Testis (tissue), 2 donors: ENCODE measurements at regions not wholly inside any gene's neighbourhood (a gene's known extent, or its start where the extent isn't known, plus 50 kb on each side); places are given as distances from the start of the nearest gene placed in this dataset.

ENCODE experiments used
- CTCF ChIP-seq, 3 experiments: fragments of 450-650 bp in 2 of 3; fragments of 200-600 bp in 1 of 3; sonication (generic) in 1 of 3; IDR thresholded peaks; one replicate each; pipeline ENCODE4 v1.5.1; 2016 to 2019; ENCODE audit warnings: antibody characterized with exemption in 3 of 3, mild to moderate bottlenecking in 2 of 3, moderate library complexity in 1 of 3
- POLR2A ChIP-seq: fragments of 450-650 bp; IDR thresholded peaks from one replicate; pipeline ENCODE4 v1.6.1; 2017; ENCODE audit warnings: antibody characterized with exemption, mild to moderate bottlenecking, moderate library complexity

GRCh38 chr5:162474239-162474638, 406.7 kb downstream of the GABRG2 start:
- no peak for TF ChIP-seq CTCF (IDR thresholded peaks at IDR 0.05)
- no peak for TF ChIP-seq POLR2A
